ENCODE measurements at regions not wholly inside any gene's neighbourhood (a gene's known extent, or its start where the extent isn't known, plus 50 kb on each side); places are given as distances from the start of the nearest gene placed in this dataset.

- TF ChIP-seq EZH2phosphoT487 (conservative IDR thresholded peaks at IDR 0.05; ENCODE audit: low read length) (no peak), CTCF (IDR thresholded peaks at IDR 0.05; ENCODE audit: insufficient read depth, low read length, poor library complexity, severe bottlenecking) (no peak)
Observed at GRCh38 chr10:63812501-63812900, 291.3 kb downstream of the REEP3 start.
